ENCODE measurements at regions not wholly inside any gene's neighbourhood (a gene's known extent, or its start where the extent isn't known, plus 50 kb on each side); places are given as distances from the start of the nearest gene placed in this dataset.

- H3K27me3 ChIP-seq (ENCODE audit: control insufficient read depth, insufficient read depth, low read length), result no peaks in the 10 kb centered on the region
- TF ChIP-seq CTCF (IDR thresholded peaks at IDR 0.05), result no peak
- intact Hi-C loops (cut with micrococcal nuclease), result no loop called here
- H3K27me3 Mint-ChIP-seq (ENCODE audit: low read depth in 2 of 2), result no peaks in the 10 kb centered on the region
- no peaks in the 10 kb centered on the region for H3K4me1 ChIP-seq (ENCODE audit: control insufficient read depth, insufficient read depth, low read length)
- peaks cover 0 to 15% of the 10 kb centered on the region in 2 donors for H3K4me1 Mint-ChIP-seq
- H3K36me3 Mint-ChIP-seq, result no peaks in the 10 kb centered on the region
- DNase-seq, result no peak
- H3K4me3 ChIP-seq (ENCODE audit: low read length), result no peak overlapping the region
- no peak overlapping the region for H3K4me3 Mint-ChIP-seq
- H3K36me3 ChIP-seq (ENCODE audit: control insufficient read depth, insufficient read depth, low read length), result no peaks in the 10 kb centered on the region
- no peak for ATAC-seq
- no CpG with 5 or more reads among the region's 1 CpG for WGBS (ENCODE audit: insufficient coverage)
- no peaks in the 10 kb centered on the region for H3K9me3 ChIP-seq (ENCODE audit: control insufficient read depth, insufficient read depth, low read length)
- H3K27ac ChIP-seq (ENCODE audit: low read length), result no peak overlapping the region
- no peaks in the 10 kb centered on the region for H3K9me3 Mint-ChIP-seq
- H3K27ac Mint-ChIP-seq, result no peak overlapping the region
These were observed 139.2 kb downstream of the RXFP2 start for GRCh38 chr13:31878495-31878894.

GRCh38 chr13:31878955-31879354 is 139.6 kb downstream of the RXFP2 start:
- ATAC-seq (no peak), DNase-seq (no peak)
- intact Hi-C loops (cut with micrococcal nuclease), result no loop called here
- no peaks in the 10 kb centered on the region for H3K9me3 ChIP-seq (ENCODE audit: control insufficient read depth, insufficient read depth, low read length)
- H3K27me3 Mint-ChIP-seq (ENCODE audit: low read depth in 2 of 2), result no peaks in the 10 kb centered on the region
- H3K36me3 Mint-ChIP-seq, result no peaks in the 10 kb centered on the region
- no peak overlapping the region for H3K4me3 ChIP-seq (ENCODE audit: low read length)
- no peaks in the 10 kb centered on the region for H3K27me3 ChIP-seq (ENCODE audit: control insufficient read depth, insufficient read depth, low read length)
- peaks cover 0 to 15% of the 10 kb centered on the region in 2 donors for H3K4me1 Mint-ChIP-seq
- no peaks in the 10 kb centered on the region for H3K36me3 ChIP-seq (ENCODE audit: control insufficient read depth, insufficient read depth, low read length)
- H3K9me3 Mint-ChIP-seq, result no peaks in the 10 kb centered on the region
- no peak overlapping the region for H3K4me3 Mint-ChIP-seq
- H3K4me1 ChIP-seq (ENCODE audit: control insufficient read depth, insufficient read depth, low read length), result no peaks in the 10 kb centered on the region
- no peak overlapping the region for H3K27ac ChIP-seq (ENCODE audit: low read length)
- TF ChIP-seq CTCF (IDR thresholded peaks at IDR 0.05), result no peak
- 100% methylated on average over 1 of the region's 2 CpGs for WGBS (ENCODE audit: insufficient coverage)
- no peak overlapping the region for H3K27ac Mint-ChIP-seq

GRCh38 chr13:31880851-31881494 is 141.6 kb downstream of the RXFP2 start:
- no peaks in the 10 kb centered on the region for H3K36me3 Mint-ChIP-seq
- intact Hi-C loops (cut with micrococcal nuclease), result no loop called here
- no peak overlapping the region for H3K4me3 ChIP-seq (ENCODE audit: low read length)

More at GRCh38 chr13:31880851-31881494, 141.6 kb downstream of the RXFP2 start:
- Mint-ChIP-seq H3K4me3 (no peak overlapping the region), H3K9me3 (no peaks in the 10 kb centered on the region), H3K27me3 (ENCODE audit: low read depth in 2 of 2) (no peaks in the 10 kb centered on the region), H3K27ac (no peak overlapping the region), H3K4me1 (peaks cover 8 to 15% of the 10 kb centered on the region in 2 donors)
- TF ChIP-seq CTCF (IDR thresholded peaks at IDR 0.05), result no peak
- no CpG with 5 or more reads among the region's 3 CpGs for WGBS (ENCODE audit: insufficient coverage)
- no peak overlapping the region for H3K27ac ChIP-seq (ENCODE audit: low read length)
- H3K36me3 ChIP-seq (ENCODE audit: control insufficient read depth, insufficient read depth, low read length), result no peaks in the 10 kb centered on the region
- H3K4me1 ChIP-seq (ENCODE audit: control insufficient read depth, insufficient read depth, low read length), result no peaks in the 10 kb centered on the region
- DNase-seq (no peak), ATAC-seq (no peak)
- H3K27me3 ChIP-seq (ENCODE audit: control insufficient read depth, insufficient read depth, low read length), result no peaks in the 10 kb centered on the region
- no peaks in the 10 kb centered on the region for H3K9me3 ChIP-seq (ENCODE audit: control insufficient read depth, insufficient read depth, low read length)

All from natural killer cell (primary cell).